ENCODE measurements at regions not wholly inside any gene's neighbourhood (a gene's known extent, or its start where the extent isn't known, plus 50 kb on each side); places are given as distances from the start of the nearest gene placed in this dataset.

DNA sequence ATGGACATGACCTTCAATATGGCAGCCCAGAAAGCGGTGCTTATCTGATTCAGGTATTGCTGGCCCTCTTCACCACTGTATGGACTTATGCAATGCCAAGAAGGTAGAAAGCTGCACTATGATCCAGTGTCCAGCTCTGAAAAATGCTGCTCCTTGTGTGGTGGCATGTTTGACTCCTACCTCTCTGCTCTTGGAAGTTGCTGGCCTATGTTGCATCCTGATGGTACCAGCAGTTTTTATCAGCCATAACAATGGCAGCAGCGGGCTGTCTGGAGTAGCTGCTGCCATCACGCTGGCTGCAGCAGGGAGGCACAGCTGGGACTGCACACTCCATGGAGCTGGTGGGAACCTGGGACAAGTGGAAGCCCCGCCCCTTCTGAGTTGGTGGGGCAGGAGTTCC lies 53.1 kb upstream of the MED9 start:
- WGBS, 2 donors: 92 to 93% methylated on average over 4 of the region's 4 CpGs
- Histone ChIP-seq H3K27ac (ENCODE audit: low read depth in 2 of 2, low read length in 1 of 2) (no peak overlapping the region), H3K4me1 (ENCODE audit: control insufficient read depth in 2 of 2, insufficient read depth in 2 of 2, low read length in 1 of 2) (no peaks in the 10 kb centered on the region), H3K36me3 (ENCODE audit: control insufficient read depth in 2 of 2, insufficient read depth in 2 of 2, low read length in 1 of 2) (no peaks in the 10 kb centered on the region), H3K9me3 (ENCODE audit: control insufficient read depth in 2 of 2, insufficient read depth in 1 of 2, low read depth in 1 of 2, low read length in 1 of 2) (peaks cover 0 to 5% of the 10 kb centered on the region in 2 donors), H3K4me3 (ENCODE audit: low read depth in 1 of 2, low read length in 2 of 2) (no peak overlapping the region), H3K27me3 (ENCODE audit: control insufficient read depth in 1 of 2, insufficient read depth in 2 of 2, low read length in 2 of 2) (no peaks in the 10 kb centered on the region)

DNA sequence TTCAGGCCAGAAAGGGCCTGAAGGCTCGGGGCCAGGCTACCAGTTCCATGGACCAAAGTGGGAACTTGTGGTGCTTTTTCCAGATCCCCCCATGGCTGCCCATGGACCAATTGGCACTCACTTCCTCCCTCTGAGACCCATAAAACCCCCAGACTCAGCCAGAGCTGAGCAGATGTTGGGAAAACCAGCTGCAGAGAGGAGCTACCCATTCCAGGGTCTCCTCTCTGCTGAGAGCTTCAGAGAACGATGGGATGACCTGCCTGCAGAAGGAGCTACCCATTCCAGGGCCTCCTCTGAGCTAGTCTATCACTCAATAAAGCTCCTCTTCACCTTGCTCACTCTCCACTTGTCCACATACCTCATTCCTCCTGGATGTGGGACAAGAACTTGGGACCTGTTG lies 52.2 kb upstream of the MED9 start:
- Histone ChIP-seq H3K4me1 (ENCODE audit: control insufficient read depth in 2 of 2, insufficient read depth in 2 of 2, low read length in 1 of 2) (no peaks in the 10 kb centered on the region), H3K36me3 (ENCODE audit: control insufficient read depth in 2 of 2, insufficient read depth in 2 of 2, low read length in 1 of 2) (no peaks in the 10 kb centered on the region), H3K27me3 (ENCODE audit: control insufficient read depth in 1 of 2, insufficient read depth in 2 of 2, low read length in 2 of 2) (no peaks in the 10 kb centered on the region), H3K4me3 (ENCODE audit: low read depth in 1 of 2, low read length in 2 of 2) (no peak overlapping the region), H3K27ac (ENCODE audit: low read depth in 2 of 2, low read length in 1 of 2) (no peak overlapping the region), H3K9me3 (ENCODE audit: control insufficient read depth in 2 of 2, insufficient read depth in 1 of 2, low read depth in 1 of 2, low read length in 1 of 2) (peaks cover 0 to 5% of the 10 kb centered on the region in 2 donors)
- WGBS, 2 donors: 67 to 70% methylated on average over 2 of the region's 2 CpGs

DNA sequence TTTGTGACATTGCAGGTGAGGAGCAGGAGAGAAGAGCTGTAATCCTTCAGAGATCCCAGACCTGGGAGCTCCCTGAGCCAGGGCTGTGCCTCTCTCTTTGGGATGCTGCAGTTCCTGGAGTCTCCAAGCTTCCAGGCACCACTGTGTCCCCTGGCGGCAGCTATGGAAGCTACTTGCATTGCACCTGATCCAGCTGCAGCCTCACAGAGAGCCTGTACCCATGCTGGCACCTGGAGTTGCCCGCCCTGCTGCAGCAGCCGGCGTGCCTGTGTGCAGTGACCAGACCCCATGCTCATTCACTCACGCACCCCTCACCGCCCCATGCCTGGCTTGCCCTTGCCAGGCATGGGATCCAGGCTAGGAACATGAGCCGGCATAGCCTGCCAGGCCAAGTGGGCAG lies 51.8 kb upstream of the MED9 start:
- H3K4me3 ChIP-seq (ENCODE audit: low read depth in 1 of 2, low read length in 2 of 2): no peak overlapping the region
- no peaks in the 10 kb centered on the region for H3K27me3 ChIP-seq (ENCODE audit: control insufficient read depth in 1 of 2, insufficient read depth in 2 of 2, low read length in 2 of 2)
- H3K9me3 ChIP-seq (ENCODE audit: control insufficient read depth in 2 of 2, insufficient read depth in 1 of 2, low read depth in 1 of 2, low read length in 1 of 2): peaks cover 0 to 5% of the 10 kb centered on the region in 2 donors
- no peak overlapping the region for H3K27ac ChIP-seq (ENCODE audit: low read depth in 2 of 2, low read length in 1 of 2)
- no peaks in the 10 kb centered on the region for H3K4me1 ChIP-seq (ENCODE audit: control insufficient read depth in 2 of 2, insufficient read depth in 2 of 2, low read length in 1 of 2)
- H3K36me3 ChIP-seq (ENCODE audit: control insufficient read depth in 2 of 2, insufficient read depth in 2 of 2, low read length in 1 of 2): no peaks in the 10 kb centered on the region
- WGBS, 2 donors: 94 to 98% methylated on average over 7 of the region's 7 CpGs

DNA sequence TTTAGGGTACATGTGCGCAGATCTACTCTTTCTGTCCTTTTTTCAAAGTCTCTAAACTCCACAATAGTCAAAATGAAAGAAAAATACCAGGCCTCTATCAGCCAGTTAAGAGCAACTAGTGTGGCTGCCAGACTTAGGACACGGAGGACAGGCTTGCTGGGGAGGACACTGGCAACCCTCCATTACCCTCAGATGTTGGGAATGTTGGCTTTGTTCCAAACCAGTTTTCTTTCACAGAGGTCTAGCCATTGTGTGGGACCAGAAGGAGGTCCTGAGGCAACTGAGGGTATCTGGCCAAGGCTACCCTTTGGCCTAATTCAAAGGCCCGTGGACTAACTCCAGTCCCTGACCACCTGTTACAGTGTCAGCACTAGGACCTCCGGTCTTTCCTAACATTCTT lies 51.2 kb upstream of the MED9 start:
- no peaks in the 10 kb centered on the region for H3K36me3 ChIP-seq (ENCODE audit: control insufficient read depth in 2 of 2, insufficient read depth in 2 of 2, low read length in 1 of 2)
- 81 to 86% methylated on average over 4 of the region's 4 CpGs for WGBS, 2 donors
- no peak overlapping the region for H3K27ac ChIP-seq (ENCODE audit: low read depth in 2 of 2, low read length in 1 of 2)
- H3K4me3 ChIP-seq (ENCODE audit: low read depth in 1 of 2, low read length in 2 of 2): no peak overlapping the region
- H3K27me3 ChIP-seq (ENCODE audit: control insufficient read depth in 1 of 2, insufficient read depth in 2 of 2, low read length in 2 of 2): no peaks in the 10 kb centered on the region
- no peaks in the 10 kb centered on the region for H3K4me1 ChIP-seq (ENCODE audit: control insufficient read depth in 2 of 2, insufficient read depth in 2 of 2, low read length in 1 of 2)
- H3K9me3 ChIP-seq (ENCODE audit: control insufficient read depth in 2 of 2, insufficient read depth in 1 of 2, low read depth in 1 of 2, low read length in 1 of 2): peaks cover 0 to 5% of the 10 kb centered on the region in 2 donors

- Histone ChIP-seq H3K4me1 (ENCODE audit: control insufficient read depth in 2 of 2, insufficient read depth in 2 of 2, low read length in 1 of 2) (no peaks in the 10 kb centered on the region), H3K27me3 (ENCODE audit: control insufficient read depth in 1 of 2, insufficient read depth in 2 of 2, low read length in 2 of 2) (no peaks in the 10 kb centered on the region), H3K9me3 (ENCODE audit: control insufficient read depth in 2 of 2, insufficient read depth in 1 of 2, low read depth in 1 of 2, low read length in 1 of 2) (peaks cover 0 to 5% of the 10 kb centered on the region in 2 donors), H3K27ac (ENCODE audit: low read depth in 2 of 2, low read length in 1 of 2) (no peak overlapping the region), H3K4me3 (ENCODE audit: low read depth in 1 of 2, low read length in 2 of 2) (no peak overlapping the region), H3K36me3 (ENCODE audit: control insufficient read depth in 2 of 2, insufficient read depth in 2 of 2, low read length in 1 of 2) (no peaks in the 10 kb centered on the region)
- WGBS, 2 donors: 93 to 97% methylated on average over 4 of the region's 4 CpGs
Measured at GRCh38 chr17:17426184-17426583, 50.6 kb upstream of the MED9 start.
